ENCODE measurements at regions not wholly inside any gene's neighbourhood (a gene's known extent, or its start where the extent isn't known, plus 50 kb on each side); places are given as distances from the start of the nearest gene placed in this dataset.

DNA sequence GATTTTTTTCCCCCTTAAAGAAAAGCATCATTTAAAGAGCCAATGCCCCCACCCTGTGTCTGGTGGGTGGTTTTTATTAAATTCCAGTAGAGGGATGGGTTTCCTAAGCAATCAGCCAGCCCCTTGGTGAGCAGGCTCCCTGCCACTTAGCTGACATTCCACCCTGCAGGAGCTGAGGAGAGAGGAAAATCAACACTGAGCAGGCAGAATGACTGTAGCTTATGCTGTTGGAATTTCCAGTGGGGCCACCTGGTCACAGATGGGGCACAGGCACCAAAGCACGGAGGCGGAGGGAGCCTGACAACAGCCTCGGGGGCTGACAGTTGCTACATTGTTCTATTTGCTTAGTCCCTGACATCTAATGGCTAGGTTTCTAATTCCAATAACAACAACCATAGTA is 127.7 kb downstream of the TMEM30B start:
- DNase-seq (ENCODE audit: extremely low spot score): no peak
- CTCF ChIA-PET: interaction anchor here (0.6 kb wide), 1 partner anchor 802 kb away, joined by 3 read pairs; no protein-coding TSS in a partner anchor
- POLR2A ChIA-PET: no interaction called here
- TF ChIP-seq NFRKB (IDR thresholded peaks at IDR 0.05): no peak
- no peak for TF ChIP-seq ARNT (IDR thresholded peaks at IDR 0.05)
- TF ChIP-seq SP1 (IDR thresholded peaks at IDR 0.05): no peak

DNA sequence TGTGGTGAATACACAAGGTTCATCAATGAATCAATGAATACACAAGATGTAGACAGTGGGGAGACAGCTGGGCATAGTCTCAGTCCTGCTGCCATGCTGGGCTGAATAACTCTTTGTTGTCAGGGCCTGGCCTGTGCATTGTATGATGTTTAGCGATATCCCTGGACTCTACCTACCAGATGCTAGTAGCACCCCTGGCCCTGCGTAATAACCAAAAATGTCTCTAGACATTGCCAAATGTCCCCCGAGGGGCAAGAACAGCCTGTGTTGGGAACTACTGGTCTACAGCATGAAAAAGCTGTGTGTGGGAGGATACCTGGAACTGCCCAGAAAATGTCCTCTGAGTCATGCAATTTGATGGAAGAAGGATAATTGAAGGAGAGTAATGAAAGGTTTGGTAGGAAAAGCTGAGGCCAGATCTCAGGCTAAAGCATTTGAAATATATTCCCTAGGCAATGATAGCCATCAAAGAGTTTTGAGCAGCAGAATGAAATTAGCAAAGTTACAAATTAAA is 128.2 kb downstream of the TMEM30B start:
- CTCF ChIA-PET: no interaction called here
- DNase-seq (ENCODE audit: extremely low spot score): no peak
- TF ChIP-seq, protein P1, sequence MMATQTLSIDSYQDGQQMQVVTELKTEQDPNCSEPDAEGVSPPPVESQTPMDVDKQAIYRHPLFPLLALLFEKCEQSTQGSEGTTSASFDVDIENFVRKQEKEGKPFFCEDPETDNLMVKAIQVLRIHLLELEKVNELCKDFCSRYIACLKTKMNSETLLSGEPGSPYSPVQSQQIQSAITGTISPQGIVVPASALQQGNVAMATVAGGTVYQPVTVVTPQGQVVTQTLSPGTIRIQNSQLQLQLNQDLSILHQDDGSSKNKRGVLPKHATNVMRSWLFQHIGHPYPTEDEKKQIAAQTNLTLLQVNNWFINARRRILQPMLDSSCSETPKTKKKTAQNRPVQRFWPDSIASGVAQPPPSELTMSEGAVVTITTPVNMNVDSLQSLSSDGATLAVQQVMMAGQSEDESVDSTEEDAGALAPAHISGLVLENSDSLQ (IDR thresholded peaks at IDR 0.05): no peak
- no peak for TF ChIP-seq FOXM1 (IDR thresholded peaks at IDR 0.05; ENCODE audit: borderline replicate concordance)
- no peak for TF ChIP-seq FOXK2 (IDR thresholded peaks at IDR 0.05)
- no peak for TF ChIP-seq HDGF (IDR thresholded peaks at IDR 0.05; ENCODE audit: borderline replicate concordance)
- no peak for TF ChIP-seq CTBP1 (IDR thresholded peaks at IDR 0.05; ENCODE audit: borderline replicate concordance)
- no peak for TF ChIP-seq TARDBP (IDR thresholded peaks at IDR 0.05)
- TF ChIP-seq FOXA1 (IDR thresholded peaks at IDR 0.05): no peak

GRCh38 chr14:61151251-61151650 is 129.9 kb downstream of the TMEM30B start:
- ChIA-PET POLR2A (no interaction called here), CTCF (no interaction called here)
- TF ChIP-seq NFRKB (IDR thresholded peaks at IDR 0.05) (no peak), ARNT (IDR thresholded peaks at IDR 0.05) (no peak), L3MBTL2 (conservative IDR thresholded peaks at IDR 0.05) (no peak), CTBP1 (IDR thresholded peaks at IDR 0.05; ENCODE audit: borderline replicate concordance) (no peak), FOXK2 (IDR thresholded peaks at IDR 0.05) (no peak), HDGF (IDR thresholded peaks at IDR 0.05; ENCODE audit: borderline replicate concordance) (no peak), TARDBP (IDR thresholded peaks at IDR 0.05) (no peak), ELF4 (IDR thresholded peaks at IDR 0.05) (no peak), SP1 (IDR thresholded peaks at IDR 0.05) (no peak)
- DNase-seq (ENCODE audit: extremely low spot score): no peak

More for the DNA sequence above, 128.2 kb downstream of the TMEM30B start:
- POLR2A ChIA-PET: no interaction called here

- ChIA-PET POLR2A (no interaction called here), CTCF (no interaction called here)
- no peak for TF ChIP-seq CTBP1 (IDR thresholded peaks at IDR 0.05; ENCODE audit: borderline replicate concordance)
- no peak for TF ChIP-seq LEF1 (IDR thresholded peaks at IDR 0.05; ENCODE audit: borderline replicate concordance)
- no peak for TF ChIP-seq HDGF (IDR thresholded peaks at IDR 0.05; ENCODE audit: borderline replicate concordance)
- no peak for TF ChIP-seq L3MBTL2 (conservative IDR thresholded peaks at IDR 0.05)
- TF ChIP-seq NFRKB (IDR thresholded peaks at IDR 0.05): no peak
- no peak for TF ChIP-seq BHLHE40 (IDR thresholded peaks at IDR 0.05; ENCODE audit: borderline replicate concordance)
- no peak for TF ChIP-seq ZNF384 (IDR thresholded peaks at IDR 0.05)
- no peak for TF ChIP-seq SUZ12 (IDR thresholded peaks at IDR 0.05)
- no peak for TF ChIP-seq FOXA1 (IDR thresholded peaks at IDR 0.05)
- TF ChIP-seq ARNT (IDR thresholded peaks at IDR 0.05): no peak
- no peak for TF ChIP-seq FOXK2 (IDR thresholded peaks at IDR 0.05)
- TF ChIP-seq ELF4 (IDR thresholded peaks at IDR 0.05): no peak
- no peak for TF ChIP-seq SP1 (IDR thresholded peaks at IDR 0.05)
- no peak for TF ChIP-seq TARDBP (IDR thresholded peaks at IDR 0.05)
- TF ChIP-seq FOXM1 (IDR thresholded peaks at IDR 0.05; ENCODE audit: borderline replicate concordance): no peak
- TF ChIP-seq, protein P1 (IDR thresholded peaks at IDR 0.05): no peak
- DNase-seq (ENCODE audit: extremely low spot score): no peak
Measured at GRCh38 chr14:61150851-61151250, 130.3 kb downstream of the TMEM30B start.

- DNase-seq (ENCODE audit: extremely low spot score): no peak
- TF ChIP-seq ARNT (IDR thresholded peaks at IDR 0.05) (no peak), ZNF384 (IDR thresholded peaks at IDR 0.05) (no peak), FOXK2 (IDR thresholded peaks at IDR 0.05) (no peak), HDGF (IDR thresholded peaks at IDR 0.05; ENCODE audit: borderline replicate concordance) (no peak), BHLHE40 (IDR thresholded peaks at IDR 0.05; ENCODE audit: borderline replicate concordance) (no peak), ELF4 (IDR thresholded peaks at IDR 0.05) (no peak), SP1 (IDR thresholded peaks at IDR 0.05) (no peak), FOXA1 (IDR thresholded peaks at IDR 0.05) (no peak), NFRKB (IDR thresholded peaks at IDR 0.05) (no peak), FOXM1 (IDR thresholded peaks at IDR 0.05; ENCODE audit: borderline replicate concordance) (no peak), CTBP1 (IDR thresholded peaks at IDR 0.05; ENCODE audit: borderline replicate concordance) (no peak)
- ChIA-PET CTCF (interaction anchor here (0.5 kb wide), 1 partner anchor 614 kb away, joined by 3 read pairs; no protein-coding TSS in a partner anchor), POLR2A (no interaction called here)
Measured at GRCh38 chr14:61149896-61150295, 131.2 kb downstream of the TMEM30B start.

GRCh38 chr14:61148742-61149350 is 132.3 kb downstream of the TMEM30B start:
- no peak for TF ChIP-seq L3MBTL2 (conservative IDR thresholded peaks at IDR 0.05)
- no peak for TF ChIP-seq ELF4 (IDR thresholded peaks at IDR 0.05)
- TF ChIP-seq, protein P1 (IDR thresholded peaks at IDR 0.05): no peak
- TF ChIP-seq FOXM1 (IDR thresholded peaks at IDR 0.05; ENCODE audit: borderline replicate concordance): no peak
- TF ChIP-seq TARDBP (IDR thresholded peaks at IDR 0.05): no peak
- TF ChIP-seq NFRKB (IDR thresholded peaks at IDR 0.05): no peak
- no peak for TF ChIP-seq LEF1 (IDR thresholded peaks at IDR 0.05; ENCODE audit: borderline replicate concordance)
- no peak for TF ChIP-seq ARNT (IDR thresholded peaks at IDR 0.05)
- TF ChIP-seq FOXA1 (IDR thresholded peaks at IDR 0.05): no peak
- TF ChIP-seq SP1 (IDR thresholded peaks at IDR 0.05): no peak
- TF ChIP-seq ZNF384 (IDR thresholded peaks at IDR 0.05): no peak
- no peak for TF ChIP-seq SUZ12 (IDR thresholded peaks at IDR 0.05)
- no peak for TF ChIP-seq HDGF (IDR thresholded peaks at IDR 0.05; ENCODE audit: borderline replicate concordance)
- TF ChIP-seq BHLHE40 (IDR thresholded peaks at IDR 0.05; ENCODE audit: borderline replicate concordance): no peak
- TF ChIP-seq FOXK2 (IDR thresholded peaks at IDR 0.05): no peak
- no peak for TF ChIP-seq CTBP1 (IDR thresholded peaks at IDR 0.05; ENCODE audit: borderline replicate concordance)
- no peak for DNase-seq (ENCODE audit: extremely low spot score)
- POLR2A ChIA-PET: no interaction called here
- CTCF ChIA-PET: no interaction called here

Data from HEK293T (cell line).